NB4 (cell line): ENCODE measurements at regions not wholly inside any gene's neighbourhood (a gene's known extent, or its start where the extent isn't known, plus 50 kb on each side); places are given as distances from the start of the nearest gene placed in this dataset.

Experiments
- POLR2A ChIP-seq: IDR thresholded peaks from 2 replicates; pipeline ENCODE4 v1.6.1; 2011; ENCODE audit warnings: mild to moderate bottlenecking; ENCODE audit not compliant: insufficient read length; ENCODE audit errors: extremely low read depth
- TF ChIP-seq, protein P1 (sequence below): IDR thresholded peaks from one replicate; pipeline ENCODE4 v1.5.1; 2012; ENCODE audit warnings: low read depth, low read length
- TF ChIP-seq, protein P2 (sequence below): IDR thresholded peaks from 2 replicates; pipeline ENCODE4 v1.6.1; 2011; ENCODE audit warnings: low read depth, low read length

DNA sequence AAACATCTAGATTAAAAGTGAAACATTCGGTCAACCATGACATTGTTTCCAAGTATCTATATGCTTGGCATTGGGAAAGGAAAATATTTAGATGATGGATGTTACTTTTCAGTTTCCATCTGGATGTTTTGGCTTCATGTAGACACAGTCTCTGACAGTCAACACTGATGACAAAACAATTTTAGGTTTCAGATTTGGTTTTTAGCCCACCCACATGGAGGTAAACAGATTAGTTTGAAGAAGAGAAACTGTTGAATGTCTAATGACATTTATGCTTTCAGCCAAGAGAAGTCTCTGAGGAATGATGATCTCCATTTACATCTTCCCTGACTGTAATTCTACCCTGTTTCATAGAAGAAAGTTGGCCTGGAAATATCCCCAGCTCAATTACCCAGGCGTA, 379.1 kb downstream of the SLITRK6 start:
- TF ChIP-seq POLR2A = no peak
- TF ChIP-seq, protein P1, sequence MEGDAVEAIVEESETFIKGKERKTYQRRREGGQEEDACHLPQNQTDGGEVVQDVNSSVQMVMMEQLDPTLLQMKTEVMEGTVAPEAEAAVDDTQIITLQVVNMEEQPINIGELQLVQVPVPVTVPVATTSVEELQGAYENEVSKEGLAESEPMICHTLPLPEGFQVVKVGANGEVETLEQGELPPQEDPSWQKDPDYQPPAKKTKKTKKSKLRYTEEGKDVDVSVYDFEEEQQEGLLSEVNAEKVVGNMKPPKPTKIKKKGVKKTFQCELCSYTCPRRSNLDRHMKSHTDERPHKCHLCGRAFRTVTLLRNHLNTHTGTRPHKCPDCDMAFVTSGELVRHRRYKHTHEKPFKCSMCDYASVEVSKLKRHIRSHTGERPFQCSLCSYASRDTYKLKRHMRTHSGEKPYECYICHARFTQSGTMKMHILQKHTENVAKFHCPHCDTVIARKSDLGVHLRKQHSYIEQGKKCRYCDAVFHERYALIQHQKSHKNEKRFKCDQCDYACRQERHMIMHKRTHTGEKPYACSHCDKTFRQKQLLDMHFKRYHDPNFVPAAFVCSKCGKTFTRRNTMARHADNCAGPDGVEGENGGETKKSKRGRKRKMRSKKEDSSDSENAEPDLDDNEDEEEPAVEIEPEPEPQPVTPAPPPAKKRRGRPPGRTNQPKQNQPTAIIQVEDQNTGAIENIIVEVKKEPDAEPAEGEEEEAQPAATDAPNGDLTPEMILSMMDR = no peak
- TF ChIP-seq, protein P2, sequence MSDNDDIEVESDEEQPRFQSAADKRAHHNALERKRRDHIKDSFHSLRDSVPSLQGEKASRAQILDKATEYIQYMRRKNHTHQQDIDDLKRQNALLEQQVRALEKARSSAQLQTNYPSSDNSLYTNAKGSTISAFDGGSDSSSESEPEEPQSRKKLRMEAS = no peak
